Lower leg skin (tissue), 4 donors: ENCODE measurements at regions not wholly inside any gene's neighbourhood (a gene's known extent, or its start where the extent isn't known, plus 50 kb on each side); places are given as distances from the start of the nearest gene placed in this dataset.
A peak's percentile ranks its signal among the peaks of the same experiment; 100 is the strongest.

Source experiments
- DNase-seq, 2 donors: peaks; one replicate each; pipeline ENCODE4 v3.0.0-alpha.2; 2019; ENCODE audit warnings: low spot score in 2 of 2
- H3K4me3 ChIP-seq: fragments of 200-600 bp; sonication (generic); 2 replicates; pipeline ENCODE4 v1.5.1; 2017; ENCODE audit warnings: mild to moderate bottlenecking, low read depth; ENCODE audit not compliant: poor library complexity, severe bottlenecking
- CTCF ChIP-seq, 3 donors: fragments of 450-650 bp; IDR thresholded peaks; one replicate each; pipeline ENCODE4 v1.5.1; 2016; ENCODE audit warnings: antibody characterized with exemption in 3 of 3, mild to moderate bottlenecking in 3 of 3, moderate library complexity in 2 of 3
- POLR2A ChIP-seq, 2 donors: fragments of 450-650 bp; IDR thresholded peaks; one replicate each; pipeline ENCODE4 v1.6.1; 2016 to 2017; ENCODE audit warnings: antibody characterized with exemption in 2 of 2, mild to moderate bottlenecking in 1 of 2, moderate library complexity in 1 of 2
- WGBS, 2 donors: methylation state at CpG; one replicate each; pipeline ENCODE4 v1.1.5; 2018; 5-methylcytosine and 5-hydroxymethylcytosine counted together
- intact Hi-C: fragments of 100-400 bp; cut with DNase I; formaldehyde crosslinking; loops from one replicate; pipeline ENCODE4 v1.15.0; 2023; ENCODE audit warnings: low total_unique reads

- TF ChIP-seq POLR2A (IDR thresholded peaks at IDR 0.05), result no peak
- TF ChIP-seq CTCF (IDR thresholded peaks at IDR 0.05), result no peak
- 66 to 72% methylated on average over 4 of the region's 4 CpGs for WGBS, 2 donors
Observed at GRCh38 chrX:13198056-13198761, 121.6 kb downstream of the ATXN3L start.

GRCh38 chrX:13196782-13197181 lies 123.1 kb downstream of the ATXN3L start:
- 88 to 92% methylated on average over 2 of the region's 2 CpGs for WGBS, 2 donors
- intact Hi-C loops, result no loop called here

More at GRCh38 chrX:13198056-13198761, 121.6 kb downstream of the ATXN3L start:
- H3K4me3 ChIP-seq, result no peak overlapping the region
- no peak for DNase-seq
- intact Hi-C loops, result no loop called here

GRCh38 chrX:13195340-13195739 lies 124.5 kb downstream of the ATXN3L start:
- WGBS, 2 donors, result 27 to 49% methylated on average over 3 of the region's 3 CpGs
- intact Hi-C loops, result no loop called here
- no peak overlapping the region for H3K4me3 ChIP-seq
- TF ChIP-seq POLR2A (IDR thresholded peaks at IDR 0.05) (no peak), CTCF (IDR thresholded peaks at IDR 0.05) (no peak)
- DNase-seq, result no peak

More at GRCh38 chrX:13196782-13197181, 123.1 kb downstream of the ATXN3L start:
- no peak overlapping the region for H3K4me3 ChIP-seq
- TF ChIP-seq CTCF (IDR thresholded peaks at IDR 0.05) (no peak), POLR2A (IDR thresholded peaks at IDR 0.05) (no peak)
- no peak for DNase-seq

GRCh38 chrX:13194291-13195103 lies 125.4 kb downstream of the ATXN3L start:
- peak in 1 of 2 donors; percentile 16 for DNase-seq
- no peak for TF ChIP-seq CTCF (IDR thresholded peaks at IDR 0.05)
- no peak for TF ChIP-seq POLR2A (IDR thresholded peaks at IDR 0.05)
- WGBS, 2 donors, result 27% methylated on average over 4 of the region's 4 CpGs
- intact Hi-C loops, result no loop called here
- no peak overlapping the region for H3K4me3 ChIP-seq

GRCh38 chrX:13190051-13190450 lies 129.8 kb downstream of the ATXN3L start:
- TF ChIP-seq CTCF (IDR thresholded peaks at IDR 0.05) (no peak), POLR2A (IDR thresholded peaks at IDR 0.05) (no peak)
- intact Hi-C loops, result no loop called here
- 58 to 74% methylated on average over 3 of the region's 3 CpGs for WGBS, 2 donors
- H3K4me3 ChIP-seq, result no peak overlapping the region
- no peak for DNase-seq
